EH (cell line): ENCODE measurements at regions not wholly inside any gene's neighbourhood (a gene's known extent, or its start where the extent isn't known, plus 50 kb on each side); places are given as distances from the start of the nearest gene placed in this dataset.

ENCODE experiments used
- DNase-seq: peaks from one replicate; pipeline ENCODE4 v3.0.0-alpha.2; 2015; ENCODE audit warnings: low read depth

DNA sequence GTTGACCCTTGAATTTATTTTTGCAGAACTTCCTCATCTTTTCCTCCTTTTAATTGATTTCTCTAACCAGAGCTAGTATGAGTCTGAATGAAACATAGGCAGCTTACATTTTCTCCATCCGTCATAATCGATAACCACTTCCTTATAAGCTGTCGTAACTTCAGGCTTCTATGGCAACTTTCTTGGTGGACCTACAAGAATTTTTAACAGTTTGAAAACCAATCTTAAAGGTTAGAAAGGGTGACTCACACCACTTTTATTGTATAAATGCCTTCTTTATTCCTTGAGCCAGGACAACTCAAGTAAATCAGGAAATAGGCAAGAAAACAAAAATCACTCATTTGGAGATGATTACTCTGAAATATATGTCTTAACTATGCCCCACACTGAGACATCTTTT lies 105.7 kb upstream of the KL start:
- DNase-seq: peak; percentile 34

DNA sequence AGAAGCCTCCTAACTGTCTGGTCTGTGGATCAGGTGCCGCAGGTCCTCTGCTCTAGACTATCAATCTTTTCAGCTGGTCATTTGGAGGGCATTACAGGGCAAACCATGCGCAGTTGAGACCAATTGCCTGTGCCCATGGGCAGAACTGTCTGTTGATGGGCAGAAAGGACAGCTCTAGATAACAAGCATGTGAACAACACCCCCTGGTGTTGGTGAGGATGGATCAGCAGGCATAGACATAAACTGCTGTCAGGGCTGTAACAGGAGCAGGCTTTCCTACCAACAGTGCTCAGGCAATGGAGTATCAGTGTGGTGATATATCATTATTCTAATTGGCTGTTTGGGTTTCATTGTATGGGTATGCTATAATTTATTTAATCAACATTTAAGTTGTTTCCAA lies 104.7 kb upstream of the KL start:
- peak; percentile 60 for DNase-seq

DNA sequence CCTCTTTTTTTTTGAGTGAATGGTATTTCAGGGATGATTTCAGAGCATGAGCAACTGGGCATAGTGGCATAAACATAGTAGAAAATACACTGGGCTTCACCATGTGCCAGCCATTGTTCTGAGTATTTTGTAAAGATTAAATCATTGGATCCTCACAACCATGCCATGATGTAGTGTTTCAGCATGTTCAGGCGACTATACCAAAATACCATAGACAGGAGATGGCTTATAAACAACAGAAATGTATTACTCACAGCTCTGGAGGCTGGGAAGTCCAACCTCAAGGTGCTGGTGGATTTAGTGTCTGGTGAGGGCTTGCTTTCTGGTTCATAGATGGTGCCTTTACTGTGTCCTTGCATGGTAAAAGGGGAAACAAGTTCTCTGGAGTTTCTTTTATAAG lies 101.5 kb upstream of the KL start:
- no peak for DNase-seq

DNA sequence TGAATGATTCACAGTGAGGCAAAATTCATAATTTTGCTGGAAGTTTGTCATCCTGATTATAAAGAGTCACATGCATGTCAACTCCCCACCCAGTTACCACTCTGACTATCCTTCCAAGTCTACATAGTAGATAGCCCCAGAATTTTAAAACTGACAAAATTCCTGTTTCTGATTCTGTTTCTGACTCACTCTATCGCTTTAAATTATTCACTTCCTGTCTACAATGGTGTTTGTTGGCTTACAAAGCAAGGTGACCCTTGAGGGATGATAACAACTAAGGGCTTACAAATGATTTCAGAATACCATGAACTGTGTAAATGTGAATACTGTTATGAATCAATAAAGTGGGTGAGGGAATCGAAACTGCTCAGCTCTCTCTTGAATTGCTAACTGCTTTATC lies 98.7 kb upstream of the KL start:
- peak; percentile 27 for DNase-seq

DNA sequence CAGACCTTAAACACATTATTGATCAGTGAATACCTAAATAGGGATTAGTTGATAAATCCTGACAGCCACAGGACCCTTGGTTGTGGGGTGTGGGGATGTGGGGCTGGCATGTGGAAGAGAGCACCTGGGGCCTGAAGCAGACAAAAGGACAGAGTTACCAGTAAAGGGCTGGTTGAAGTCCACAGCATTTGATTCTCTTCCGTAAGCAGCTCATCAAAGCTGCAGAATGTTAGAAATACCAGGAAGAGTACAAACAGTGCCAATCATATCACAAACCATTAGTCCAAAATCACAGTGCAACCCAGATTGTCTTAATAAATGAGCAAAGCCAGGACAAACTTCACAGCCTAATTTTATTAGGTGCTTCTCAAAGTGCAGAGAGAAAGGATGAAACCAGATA lies 92.5 kb upstream of the KL start:
- no peak for DNase-seq

DNA sequence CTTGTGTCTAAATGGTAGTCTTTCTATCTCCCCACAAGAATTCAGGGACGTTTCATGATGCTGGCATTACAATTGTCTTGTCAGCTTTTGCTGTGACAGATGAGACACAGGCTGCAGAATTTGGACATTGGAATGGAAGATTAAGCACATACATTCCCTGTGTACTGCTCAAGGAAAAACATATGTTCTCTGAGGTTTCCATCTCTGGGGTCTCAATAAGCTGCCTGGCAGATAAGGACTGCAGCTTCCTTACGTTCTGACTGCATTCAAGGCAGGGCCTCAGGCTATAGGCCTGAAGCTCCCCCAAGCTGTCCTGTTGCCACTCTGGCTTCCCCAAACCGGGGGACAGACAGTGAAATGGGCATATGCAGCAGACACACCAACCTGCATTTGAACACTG lies 91.3 kb upstream of the KL start:
- DNase-seq: no peak

DNA sequence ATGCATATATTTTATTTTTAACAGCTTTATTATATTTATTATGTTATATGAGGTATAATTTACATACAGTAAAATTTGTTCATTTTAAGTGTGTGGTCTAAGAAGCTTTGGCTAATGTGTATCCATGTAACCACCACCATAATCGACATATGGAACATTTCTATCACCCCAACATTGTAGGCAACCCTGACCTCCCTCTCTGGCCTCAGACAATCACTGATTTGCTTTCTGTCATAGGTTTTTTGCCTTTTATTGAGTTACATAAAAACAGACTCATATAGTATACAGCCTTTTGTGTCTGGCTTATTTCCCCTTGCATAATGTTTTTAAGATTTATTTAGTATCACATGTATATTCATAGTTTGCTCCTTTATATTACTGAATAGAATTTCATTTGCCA lies 90.7 kb upstream of the KL start:
- no peak for DNase-seq

DNA sequence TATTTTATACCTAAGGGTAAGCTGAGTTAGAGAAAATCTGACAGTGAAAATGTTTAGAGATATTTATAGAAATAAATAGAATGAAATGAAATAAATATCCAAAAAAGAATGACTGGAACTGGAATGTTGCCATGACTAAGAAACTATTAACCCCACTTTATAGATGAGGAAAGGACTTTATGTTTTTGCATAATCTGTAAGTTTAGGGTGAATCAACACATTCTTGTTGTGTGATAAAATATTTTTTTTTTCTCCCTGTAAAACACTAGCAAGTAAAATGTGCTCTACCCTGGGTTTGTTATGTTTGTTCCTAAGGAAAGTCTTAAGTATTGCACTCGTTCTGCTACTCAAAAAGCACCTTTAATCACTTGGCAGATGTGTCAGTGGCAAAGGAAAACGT lies 83.8 kb upstream of the KL start:
- peak; percentile 24 for DNase-seq

DNA sequence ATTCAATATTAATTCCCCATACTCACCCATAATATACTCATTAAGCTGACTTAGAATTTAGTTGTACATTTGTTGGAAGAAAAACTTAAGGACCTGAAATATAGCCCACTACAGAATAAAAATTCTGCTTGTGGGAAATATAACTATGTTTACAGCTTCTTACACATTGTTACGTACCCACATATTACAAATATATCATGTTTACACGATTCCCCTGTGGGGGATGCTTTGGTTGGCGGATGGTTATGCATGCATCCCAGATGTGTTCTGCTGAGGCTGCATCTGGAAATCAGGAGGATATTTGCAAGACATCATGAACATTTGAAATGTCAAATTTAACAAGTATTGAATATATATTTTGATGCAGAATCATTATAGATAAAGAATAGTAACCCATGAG lies 79.5 kb upstream of the KL start:
- DNase-seq: no peak

DNA sequence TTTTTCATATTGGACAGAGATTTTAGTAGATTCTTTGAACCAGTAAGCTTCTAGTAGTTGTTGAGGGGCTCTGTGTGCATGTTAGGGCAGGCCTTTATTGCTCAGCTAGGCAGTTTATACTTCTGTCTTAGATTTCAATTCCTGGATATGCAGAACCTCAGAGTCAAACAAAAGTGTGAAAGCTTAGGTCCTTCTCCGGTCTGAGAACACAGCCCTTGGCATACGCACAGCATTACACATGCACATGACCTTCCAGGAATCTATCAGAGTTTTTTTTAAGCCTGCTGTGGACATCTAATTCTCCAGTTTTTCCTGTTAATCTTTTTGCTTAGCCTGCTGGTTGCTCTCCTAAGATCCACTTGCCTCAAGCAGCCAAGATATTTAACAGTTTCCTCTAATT lies 77.9 kb upstream of the KL start:
- no peak for DNase-seq

DNA sequence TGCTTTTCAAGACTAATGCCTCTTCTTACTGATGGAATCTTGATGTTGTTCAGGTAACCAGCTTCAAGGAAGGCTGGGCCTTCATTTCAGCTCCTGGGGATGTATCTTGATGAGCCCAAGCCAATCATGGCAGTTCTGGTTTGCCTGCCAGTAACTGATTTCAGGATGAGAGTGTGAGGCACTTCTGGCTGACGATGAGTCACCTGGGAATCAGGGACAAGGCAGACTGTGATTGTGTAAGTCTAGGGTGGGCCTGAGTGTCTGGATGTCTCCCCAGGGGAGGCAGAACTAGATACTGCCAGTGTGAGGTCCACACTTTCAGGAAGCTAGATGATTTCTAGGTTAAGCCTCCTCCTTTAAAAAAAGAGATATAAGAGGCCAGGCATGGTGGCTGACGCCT lies 77.3 kb upstream of the KL start:
- DNase-seq: peak; percentile 52

DNA sequence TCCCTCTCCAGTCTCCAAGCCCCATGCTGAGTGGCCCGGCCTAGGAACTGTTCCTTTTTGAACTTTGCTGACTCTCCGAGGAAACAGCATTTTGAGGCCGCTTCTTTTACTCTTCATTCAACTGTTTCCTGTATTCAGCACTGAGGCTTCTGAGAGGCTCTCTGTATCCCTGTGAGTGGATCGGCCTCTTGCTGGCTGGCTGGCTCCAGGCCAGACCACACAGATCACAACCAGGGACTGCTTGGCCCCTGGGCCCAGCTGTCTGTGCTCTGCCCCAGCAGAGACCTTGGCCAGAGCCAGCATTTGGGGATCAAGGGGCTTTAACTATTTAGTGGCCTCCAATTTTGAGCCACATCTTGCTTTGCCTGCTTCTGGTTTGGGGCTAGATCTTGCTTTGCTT lies 75.6 kb upstream of the KL start:
- peak; percentile 53 for DNase-seq

DNA sequence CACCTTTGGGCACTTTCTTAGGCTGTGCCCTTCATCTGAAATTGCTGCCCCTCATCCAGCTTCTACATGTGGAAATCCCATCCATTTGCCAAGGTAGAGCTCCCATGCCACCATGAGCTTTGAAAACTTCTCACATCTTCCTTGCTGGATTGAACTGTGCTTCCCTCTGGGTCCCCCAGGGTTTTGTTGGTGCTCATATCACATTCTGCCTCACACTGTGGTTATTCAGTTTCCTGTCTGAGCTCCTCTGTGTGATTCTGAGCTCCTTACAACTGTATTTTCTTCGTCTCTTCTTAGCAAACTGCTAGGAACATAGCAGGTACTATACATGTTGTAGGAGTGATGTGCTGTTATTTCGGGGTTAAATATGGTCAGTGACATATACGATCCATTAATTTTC lies 74.9 kb upstream of the KL start:
- no peak for DNase-seq

DNA sequence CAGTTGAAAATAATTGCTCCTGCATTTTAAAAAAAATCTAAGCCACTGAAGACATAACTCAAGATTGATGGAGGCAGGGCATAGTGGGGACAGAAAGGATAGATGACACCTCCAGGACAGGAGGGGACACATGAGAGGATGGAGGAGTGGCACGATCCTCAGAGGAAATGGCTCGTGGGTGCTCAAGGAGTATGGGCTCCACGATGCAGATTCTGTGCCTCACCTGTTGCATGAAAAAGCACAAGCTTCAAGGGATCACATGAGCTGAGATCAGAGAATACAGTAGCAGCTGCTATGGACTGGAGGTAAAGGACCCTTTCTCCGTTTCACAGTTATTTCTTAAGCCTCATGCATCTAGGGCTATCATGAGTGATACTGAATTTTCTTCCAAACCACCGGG lies 69.7 kb upstream of the KL start:
- DNase-seq: no peak

DNA sequence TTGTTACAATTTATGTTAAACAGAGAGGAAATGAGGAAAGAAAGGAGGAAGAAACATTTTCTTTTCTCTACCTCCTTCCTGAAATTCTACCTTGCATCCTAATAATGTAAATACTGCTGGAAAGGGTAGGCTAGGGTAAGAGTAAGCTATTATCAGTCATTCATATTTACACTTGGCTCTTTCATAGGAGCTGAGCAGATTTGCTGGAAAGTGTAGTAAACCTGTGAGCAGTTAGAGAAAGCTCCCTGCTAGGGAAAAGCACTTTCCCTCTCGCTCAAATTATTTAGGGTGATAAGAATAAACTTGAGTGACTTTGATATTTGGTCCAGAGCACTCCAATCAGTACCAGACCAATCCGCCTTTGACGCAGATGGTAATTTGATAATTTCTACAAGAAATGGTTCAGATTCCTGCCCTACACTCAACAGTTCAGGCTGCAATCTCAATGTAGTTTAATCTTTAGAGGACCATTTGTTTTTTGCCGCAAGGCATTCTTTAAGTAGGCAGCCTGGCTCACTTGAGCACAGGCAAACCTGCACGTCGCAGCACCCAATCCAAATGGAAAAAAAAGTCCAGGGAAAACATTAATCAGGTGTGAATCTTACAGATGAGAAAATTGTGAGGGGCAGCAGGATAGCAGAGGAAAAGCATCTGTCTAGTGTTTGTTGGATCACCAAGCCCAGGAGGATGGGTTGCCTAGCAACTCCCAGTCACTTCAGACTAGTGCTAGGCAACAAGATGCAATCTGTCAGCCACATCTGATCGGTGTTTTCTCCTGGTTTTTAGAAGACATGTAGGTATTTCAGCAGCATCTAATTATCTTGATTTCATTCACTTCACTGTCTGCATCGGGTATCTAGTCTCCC lies 68.6 kb upstream of the KL start:
- DNase-seq: no peak

DNA sequence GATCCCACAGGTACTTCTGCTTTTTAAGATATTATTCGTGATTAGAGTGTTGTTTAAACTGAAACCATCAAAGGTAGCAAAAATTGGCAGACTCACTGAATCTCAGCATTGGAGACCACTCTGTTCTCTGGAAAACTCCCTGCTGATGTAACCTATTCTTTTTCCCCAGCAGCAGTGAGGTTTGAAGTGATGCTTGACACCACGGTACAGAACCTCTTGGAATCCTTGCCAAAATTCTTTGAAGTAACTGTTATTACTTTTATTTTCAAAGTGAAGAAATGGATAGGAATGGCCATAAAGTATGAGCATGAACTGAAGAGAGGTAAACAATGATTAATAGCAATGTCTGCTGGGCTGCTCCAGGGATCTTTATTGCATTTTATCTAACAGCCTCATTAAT lies 66.4 kb upstream of the KL start:
- no peak for DNase-seq

DNA sequence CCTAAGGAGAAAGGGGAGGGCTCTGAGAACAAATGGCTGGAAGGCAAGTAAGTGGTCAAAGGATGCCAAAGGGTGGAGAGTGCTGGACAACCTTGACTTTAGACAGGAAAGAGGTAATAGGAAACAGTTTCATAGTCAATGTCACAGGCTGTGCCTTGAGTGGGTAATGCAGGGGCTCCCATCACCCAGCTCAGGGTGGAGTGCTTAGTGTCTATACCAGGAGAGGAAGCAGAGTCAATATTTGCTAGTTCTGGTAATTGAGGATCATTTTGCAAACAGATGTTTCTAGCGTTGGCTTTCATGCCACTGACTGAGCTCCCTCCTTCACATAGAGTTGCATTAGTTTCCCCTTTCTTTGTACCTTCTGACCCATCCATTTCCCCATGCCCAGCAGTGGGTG lies 64.6 kb upstream of the KL start:
- DNase-seq: no peak

DNA sequence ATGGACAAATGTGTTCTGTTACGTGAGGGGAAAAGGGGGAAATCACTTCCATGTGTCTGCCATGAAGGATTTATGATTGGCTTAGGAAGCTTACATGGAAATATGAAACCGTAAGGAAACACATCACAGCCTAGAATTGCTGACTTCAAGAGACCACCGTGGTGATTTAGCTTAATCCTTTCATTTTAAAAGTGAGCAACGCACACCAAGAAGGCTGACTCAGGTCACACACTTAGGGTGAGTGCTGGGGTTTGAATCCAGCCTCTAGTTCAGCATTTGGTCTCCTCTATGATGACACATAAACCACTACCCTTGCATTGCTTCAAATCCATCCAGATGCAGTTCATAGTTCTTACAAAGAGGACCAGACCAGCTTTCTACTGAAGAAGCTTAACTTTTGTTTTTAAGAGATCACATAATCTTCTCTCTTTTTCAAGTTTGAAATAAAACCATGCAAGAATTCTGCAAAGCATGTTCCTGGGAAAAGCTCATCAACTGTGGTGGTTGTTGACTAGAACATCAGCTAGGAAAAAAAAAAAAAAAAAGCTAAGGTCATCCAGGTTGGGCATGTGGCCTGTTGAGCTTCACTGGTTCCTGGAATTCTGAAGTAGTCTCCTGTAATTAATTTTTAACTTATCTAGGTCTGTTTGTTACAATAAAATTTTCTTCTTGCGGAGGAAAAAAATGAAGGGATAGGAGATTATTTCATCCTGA lies 60.2 kb upstream of the KL start:
- DNase-seq: no peak

DNA sequence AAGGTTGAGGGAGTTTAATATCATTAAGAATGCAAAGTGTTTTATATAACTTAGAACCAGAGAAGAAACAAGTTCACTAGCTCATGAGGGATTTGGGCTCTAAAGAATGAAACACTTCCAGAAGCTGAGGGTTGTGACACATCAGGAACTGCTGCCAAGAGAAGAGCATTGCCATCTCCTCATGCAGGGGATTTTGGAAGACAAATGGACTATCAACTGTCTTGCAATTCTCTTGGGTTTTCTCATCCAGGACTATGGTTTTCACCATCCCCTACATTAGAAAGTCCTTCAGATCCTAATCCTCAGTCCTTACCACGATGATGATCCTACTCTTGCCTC lies 59.7 kb upstream of the KL start:
- DNase-seq: peak; percentile 28

DNA sequence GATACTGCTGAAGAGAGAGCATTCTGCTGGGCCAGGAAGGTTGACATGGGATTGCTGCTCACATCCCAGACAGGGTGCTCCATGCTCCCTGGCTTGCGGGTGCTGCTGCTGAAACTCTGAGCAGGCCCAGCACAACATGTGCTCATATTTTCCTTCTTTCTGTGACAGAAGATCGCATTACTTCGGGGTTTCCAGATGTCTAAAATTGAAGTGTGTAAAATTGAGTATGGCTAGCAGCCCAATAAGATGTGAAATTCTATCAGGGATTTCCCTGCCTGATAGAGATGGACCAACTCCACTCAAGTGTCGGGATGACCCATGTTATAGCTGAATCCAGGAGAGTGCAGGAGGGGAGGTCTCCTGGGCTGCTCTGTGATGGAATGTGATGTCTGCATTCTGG lies 55.6 kb upstream of the KL start:
- no peak for DNase-seq

DNA sequence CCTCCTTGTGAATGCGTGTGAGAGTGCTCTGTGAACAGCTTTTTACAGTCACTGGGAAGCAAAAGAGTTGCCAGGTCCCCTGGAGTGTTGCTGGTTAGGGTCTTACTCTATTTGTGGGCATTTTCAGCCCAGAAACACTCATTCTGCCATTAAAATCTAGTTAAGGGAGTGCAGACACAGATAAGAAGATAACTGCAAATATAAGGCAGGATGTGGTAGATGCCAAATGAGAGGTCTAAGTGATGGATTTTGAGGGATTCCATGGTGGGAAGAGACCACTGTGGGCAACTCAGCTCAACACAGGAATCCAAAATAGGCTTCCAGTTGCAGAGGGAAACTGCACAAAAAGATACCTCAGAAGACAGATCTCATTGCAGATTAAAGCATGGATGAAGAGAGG lies 54.5 kb upstream of the KL start:
- DNase-seq: no peak

DNA sequence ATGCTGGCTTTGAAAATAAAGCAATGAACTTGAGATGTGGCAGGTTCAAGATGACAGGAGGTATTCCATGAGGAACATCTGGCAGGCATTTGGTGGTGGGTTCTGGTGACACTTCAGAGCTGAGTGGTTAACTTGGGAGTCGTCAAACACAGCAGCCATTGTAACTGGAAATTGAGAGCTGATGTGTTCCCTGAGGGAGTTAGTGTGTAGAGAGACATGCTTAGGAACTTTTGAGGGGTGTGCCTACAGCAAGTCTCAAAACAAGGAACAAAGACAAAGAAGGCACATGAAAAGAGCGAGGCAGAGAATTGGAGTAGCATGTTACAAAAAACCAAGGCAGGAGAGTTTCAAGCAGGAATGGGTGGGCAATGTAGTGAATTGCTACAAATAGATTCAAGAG lies 53.9 kb upstream of the KL start:
- no peak for DNase-seq

DNA sequence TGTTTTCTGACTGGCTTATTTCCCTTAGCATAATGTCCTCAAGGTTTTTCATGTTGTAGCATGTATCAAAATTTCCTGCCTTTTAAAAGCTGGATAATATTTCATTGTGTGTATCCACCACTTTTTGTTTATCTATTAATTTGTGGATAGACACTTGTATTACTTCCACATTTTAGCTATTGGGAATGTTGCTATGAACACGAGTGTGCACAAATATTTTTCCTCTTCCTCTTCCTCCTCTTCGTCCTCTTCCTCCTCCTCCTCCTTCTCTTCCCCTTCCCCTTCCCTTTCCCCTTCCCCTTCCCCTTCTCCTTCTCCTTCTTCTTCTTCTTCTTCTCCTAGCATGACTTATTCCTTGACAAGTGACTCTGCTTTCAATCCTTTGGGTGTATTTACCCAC lies 51.2 kb upstream of the KL start:
- DNase-seq: no peak
